HUES64 (cell line): ENCODE measurements at regions not wholly inside any gene's neighbourhood (a gene's known extent, or its start where the extent isn't known, plus 50 kb on each side); places are given as distances from the start of the nearest gene placed in this dataset.
"Not testable (repeated sequence)": the region's sequence is repeated elsewhere in the genome, so short reads cannot be mapped to it uniquely, and the experiment has no call there.

Source experiments
- H3K27ac ChIP-seq: 2 replicates; pipeline ENCODE4 v1.7.0; 2013; ENCODE audit warnings: low read depth, low read length, inconsistent platforms
- H3K27me3 ChIP-seq: 2 replicates; pipeline ENCODE4 v1.6.1; 2013; ENCODE audit warnings: mild to moderate bottlenecking, low read length; ENCODE audit not compliant: insufficient read depth
- H3K36me3 ChIP-seq: 2 replicates; pipeline ENCODE4 v1.6.1; 2013; ENCODE audit warnings: mild to moderate bottlenecking, low read length; ENCODE audit not compliant: insufficient read depth
- H3K4me1 ChIP-seq: 2 replicates; pipeline ENCODE4 v1.6.1; 2013; ENCODE audit warnings: mild to moderate bottlenecking, low read length, moderate library complexity; ENCODE audit not compliant: insufficient read depth
- H3K4me3 ChIP-seq: 2 replicates; pipeline ENCODE4 v1.5.1; 2013; ENCODE audit warnings: mild to moderate bottlenecking, low read length, moderate library complexity
- H3K9ac ChIP-seq: 2 replicates; pipeline ENCODE4 v1.6.1; 2013; ENCODE audit warnings: mild to moderate bottlenecking, low read depth, low read length
- H3K9me3 ChIP-seq: 2 replicates; pipeline ENCODE4 v1.6.1; 2013; ENCODE audit warnings: low read depth, low read length; ENCODE audit not compliant: insufficient read depth
- WGBS: fragments of 150-250, 120-280 bp; methylation state at CpG from one replicate; pipeline ENCODE4 v1.1.7; 2013; ENCODE audit warnings: missing lambda C conversion rate; 5-methylcytosine and 5-hydroxymethylcytosine counted together

DNA sequence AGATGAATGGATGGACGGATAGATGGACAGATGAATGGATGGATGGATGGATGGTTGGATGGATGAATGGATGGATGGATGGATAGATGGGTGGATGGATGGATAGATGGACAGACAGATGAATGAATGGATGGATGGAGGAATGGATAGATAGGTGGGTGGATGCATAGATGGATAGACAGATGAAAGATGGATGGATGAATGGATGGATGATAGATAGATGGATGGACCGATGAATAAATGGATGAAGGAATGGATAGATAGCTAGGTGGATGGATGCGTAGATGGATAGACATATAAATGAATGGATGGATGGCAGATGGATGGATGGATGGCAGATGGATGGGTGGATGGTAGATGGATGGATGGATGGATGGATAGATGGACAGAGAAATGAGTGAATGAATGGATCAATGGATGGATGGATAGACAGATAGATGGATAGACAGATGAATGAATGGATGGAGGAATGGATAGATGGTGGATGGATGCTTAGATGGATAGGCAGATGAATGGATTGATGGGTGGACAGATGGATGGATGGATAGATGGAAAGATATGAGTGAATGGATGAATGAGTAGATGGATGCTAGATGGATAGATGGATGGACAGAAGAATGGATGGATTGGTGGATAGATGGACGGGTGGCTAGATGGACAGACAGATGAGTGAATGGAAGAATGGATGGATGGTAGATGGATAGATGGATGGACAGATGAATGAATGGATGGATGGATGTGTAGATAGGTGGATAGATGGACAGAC lies 167.9 kb downstream of the TRIM43 start:
- Histone ChIP-seq H3K36me3 (no peaks in the 10 kb centered on the region), H3K27me3 (no peaks in the 10 kb centered on the region), H3K27ac (no peak overlapping the region), H3K4me3 (no peak overlapping the region), H3K4me1 (no peaks in the 10 kb centered on the region), H3K9ac (no peak overlapping the region), H3K9me3 (no peaks in the 10 kb centered on the region)
- 85% methylated on average over 4 of the region's 4 CpGs for WGBS

DNA sequence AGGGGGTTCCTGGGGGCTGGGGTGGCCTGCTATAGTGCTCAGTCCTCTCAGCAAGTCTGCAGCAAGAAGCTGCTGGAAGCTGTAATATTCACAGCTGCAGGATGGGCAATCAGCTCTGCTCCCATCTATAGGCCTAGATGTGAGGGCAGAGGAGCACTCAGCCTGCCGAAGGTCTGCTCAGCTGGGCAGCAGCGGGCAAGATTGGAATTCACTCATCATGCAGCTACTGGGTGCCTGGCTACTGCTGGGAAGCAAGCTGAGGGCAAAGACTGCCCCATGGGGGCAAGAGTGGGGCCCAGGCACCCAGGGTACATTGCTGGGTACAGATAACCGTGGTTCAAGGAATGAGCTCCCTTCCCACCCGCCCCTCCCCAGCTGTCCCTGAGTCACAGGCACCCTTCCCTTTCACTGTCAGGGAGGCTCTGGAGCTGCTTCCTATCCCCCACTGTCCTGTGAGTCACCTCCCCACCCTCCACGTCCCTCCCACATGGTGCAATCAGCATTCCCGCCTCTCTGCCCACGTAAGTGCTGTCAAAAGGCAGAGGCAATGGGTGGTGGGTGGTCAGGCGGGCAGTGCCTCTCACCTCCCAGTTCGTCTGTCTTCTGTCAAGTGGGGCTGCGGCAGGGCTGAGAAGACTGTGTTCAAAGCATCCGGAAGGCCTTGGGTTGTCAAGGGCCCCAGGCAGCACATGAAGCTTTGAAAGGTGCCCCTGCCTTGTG lies 169.2 kb downstream of the TRIM43 start:
- no peak overlapping the region for H3K27ac ChIP-seq
- no peak overlapping the region for H3K4me3 ChIP-seq
- H3K9ac ChIP-seq, result no peak overlapping the region
- 78% methylated on average over 11 of the region's 11 CpGs for WGBS
- H3K4me1 ChIP-seq, result no peaks in the 10 kb centered on the region
- no peaks in the 10 kb centered on the region for H3K36me3 ChIP-seq
- no peaks in the 10 kb centered on the region for H3K9me3 ChIP-seq
- H3K27me3 ChIP-seq, result no peaks in the 10 kb centered on the region

DNA sequence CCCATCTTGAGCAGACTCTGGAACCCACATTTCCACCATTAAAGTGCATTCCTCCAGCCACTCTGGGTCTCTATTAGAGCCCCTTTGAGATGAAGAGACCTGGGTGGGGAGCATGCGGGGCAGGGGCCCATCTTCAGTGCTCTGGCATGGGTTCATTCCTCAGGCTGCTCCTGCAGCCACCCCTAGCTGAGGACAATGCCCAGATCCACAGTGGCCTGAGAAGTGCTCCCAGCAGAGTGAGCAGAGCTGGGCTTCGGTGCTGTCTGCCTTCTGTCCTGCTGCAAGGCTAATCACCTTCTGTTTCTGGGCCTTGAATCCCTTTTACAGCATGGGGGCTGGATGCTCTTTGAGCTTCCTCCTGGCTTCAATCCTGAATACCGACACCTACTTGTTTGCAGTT lies 169.8 kb downstream of the TRIM43 start:
- Histone ChIP-seq H3K4me3 (no peak overlapping the region), H3K36me3 (no peaks in the 10 kb centered on the region), H3K27me3 (no peaks in the 10 kb centered on the region), H3K9me3 (no peaks in the 10 kb centered on the region), H3K27ac (no peak overlapping the region), H3K4me1 (no peaks in the 10 kb centered on the region), H3K9ac (no peak overlapping the region)
- WGBS, result 90% methylated on average over 3 of the region's 3 CpGs

DNA sequence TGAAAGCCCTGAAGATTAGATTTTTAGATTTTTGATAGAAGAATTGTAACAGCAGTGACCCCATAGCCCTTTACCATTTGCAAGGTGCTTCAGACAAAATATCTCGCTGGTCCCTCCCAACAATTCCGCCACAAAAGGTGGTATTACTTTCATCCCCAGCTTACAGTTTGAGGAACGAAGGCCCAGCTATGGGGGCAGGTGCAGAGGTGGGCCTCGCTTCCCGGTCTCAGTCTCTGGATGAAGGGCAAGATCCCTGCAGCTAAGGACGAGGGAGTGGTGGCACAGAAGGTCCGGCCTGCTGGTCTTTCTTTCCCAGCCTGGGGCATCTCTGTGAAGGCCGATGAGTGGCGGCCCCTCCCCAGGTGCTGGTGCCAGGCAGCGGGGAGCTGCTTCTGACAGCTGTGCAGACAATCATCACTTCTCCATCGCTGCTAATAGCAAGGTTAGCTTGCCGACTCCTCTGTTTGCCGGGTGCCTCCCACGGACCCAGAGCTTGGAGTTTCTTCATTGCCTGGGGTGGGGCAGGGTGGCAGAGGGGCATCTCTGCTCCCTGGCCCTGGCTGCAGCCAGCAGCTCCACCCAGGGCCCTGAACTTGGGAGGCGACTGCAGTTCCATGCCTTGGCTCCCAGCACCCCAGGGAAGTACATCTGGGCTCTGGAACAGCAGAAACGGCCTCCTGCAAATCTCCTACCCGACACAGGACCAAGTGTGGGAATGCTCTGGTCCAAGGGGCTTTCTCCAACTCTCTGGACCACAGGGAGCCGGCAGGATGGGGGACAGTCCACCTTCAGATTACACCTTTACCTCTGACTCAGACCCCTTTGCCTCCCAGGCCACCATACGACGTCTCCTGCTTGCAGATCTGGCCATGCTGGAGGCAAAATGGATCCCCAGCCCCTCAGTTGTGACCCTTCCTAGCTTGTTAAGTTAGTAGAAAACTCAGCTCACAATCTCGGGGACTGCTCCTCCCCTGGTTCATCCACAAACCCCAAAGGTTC lies 170.5 kb downstream of the TRIM43 start:
- not testable (repeated sequence) for H3K4me3 ChIP-seq, H3K27ac ChIP-seq, H3K9ac ChIP-seq, H3K27me3 ChIP-seq, H3K9me3 ChIP-seq, H3K36me3 ChIP-seq, H3K4me1 ChIP-seq
- WGBS, result 86% methylated on average over 19 of the region's 21 CpGs

DNA sequence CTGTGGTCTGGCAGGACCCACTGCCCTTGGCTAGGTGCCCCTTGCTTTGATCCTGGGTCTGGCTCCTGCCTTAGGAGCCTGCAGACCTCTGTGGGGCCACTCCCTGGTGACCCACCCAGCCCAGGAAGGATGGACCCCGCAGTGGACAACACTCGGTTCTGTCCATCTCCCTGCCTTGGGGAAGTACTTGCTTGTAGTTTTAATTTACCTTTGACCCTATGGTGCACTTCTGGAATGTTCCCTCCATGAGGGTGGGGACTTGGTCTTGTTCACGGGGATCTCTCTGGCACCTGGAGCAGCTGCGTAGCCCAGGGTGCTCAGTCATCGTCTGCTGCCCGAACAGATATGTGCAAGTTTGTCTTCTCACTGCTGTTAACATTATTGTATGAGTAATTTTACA lies 171.3 kb downstream of the TRIM43 start:
- not testable (repeated sequence) for H3K9me3 ChIP-seq, H3K4me1 ChIP-seq, H3K4me3 ChIP-seq, H3K9ac ChIP-seq, H3K36me3 ChIP-seq, H3K27ac ChIP-seq, H3K27me3 ChIP-seq
- 94% methylated on average over 4 of the region's 6 CpGs for WGBS

DNA sequence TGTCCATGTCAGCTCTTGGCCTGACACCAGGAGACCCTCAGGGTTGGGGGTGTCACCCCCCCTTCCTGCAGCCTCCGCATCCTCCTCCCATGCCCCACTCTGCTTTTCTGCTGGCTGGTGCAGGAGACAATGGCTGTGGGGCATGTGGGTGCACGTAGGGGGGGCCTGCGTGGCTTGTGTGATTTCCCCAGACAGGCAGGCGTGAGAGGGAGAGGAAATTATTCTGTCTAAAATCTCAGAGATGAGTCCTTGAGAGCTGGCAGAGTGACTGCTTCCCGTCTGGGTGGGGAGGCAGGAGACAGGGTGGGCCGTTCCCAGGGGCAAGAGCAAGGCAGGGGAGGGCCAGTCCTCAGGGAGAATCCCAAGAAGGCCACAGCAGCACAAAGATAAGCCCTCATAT lies 173.2 kb downstream of the TRIM43 start:
- H3K9me3 ChIP-seq, H3K27me3 ChIP-seq, H3K4me1 ChIP-seq, H3K4me3 ChIP-seq, H3K27ac ChIP-seq, H3K36me3 ChIP-seq, H3K9ac ChIP-seq: not testable (repeated sequence)
- WGBS, result 89% methylated on average over 5 of the region's 6 CpGs

DNA sequence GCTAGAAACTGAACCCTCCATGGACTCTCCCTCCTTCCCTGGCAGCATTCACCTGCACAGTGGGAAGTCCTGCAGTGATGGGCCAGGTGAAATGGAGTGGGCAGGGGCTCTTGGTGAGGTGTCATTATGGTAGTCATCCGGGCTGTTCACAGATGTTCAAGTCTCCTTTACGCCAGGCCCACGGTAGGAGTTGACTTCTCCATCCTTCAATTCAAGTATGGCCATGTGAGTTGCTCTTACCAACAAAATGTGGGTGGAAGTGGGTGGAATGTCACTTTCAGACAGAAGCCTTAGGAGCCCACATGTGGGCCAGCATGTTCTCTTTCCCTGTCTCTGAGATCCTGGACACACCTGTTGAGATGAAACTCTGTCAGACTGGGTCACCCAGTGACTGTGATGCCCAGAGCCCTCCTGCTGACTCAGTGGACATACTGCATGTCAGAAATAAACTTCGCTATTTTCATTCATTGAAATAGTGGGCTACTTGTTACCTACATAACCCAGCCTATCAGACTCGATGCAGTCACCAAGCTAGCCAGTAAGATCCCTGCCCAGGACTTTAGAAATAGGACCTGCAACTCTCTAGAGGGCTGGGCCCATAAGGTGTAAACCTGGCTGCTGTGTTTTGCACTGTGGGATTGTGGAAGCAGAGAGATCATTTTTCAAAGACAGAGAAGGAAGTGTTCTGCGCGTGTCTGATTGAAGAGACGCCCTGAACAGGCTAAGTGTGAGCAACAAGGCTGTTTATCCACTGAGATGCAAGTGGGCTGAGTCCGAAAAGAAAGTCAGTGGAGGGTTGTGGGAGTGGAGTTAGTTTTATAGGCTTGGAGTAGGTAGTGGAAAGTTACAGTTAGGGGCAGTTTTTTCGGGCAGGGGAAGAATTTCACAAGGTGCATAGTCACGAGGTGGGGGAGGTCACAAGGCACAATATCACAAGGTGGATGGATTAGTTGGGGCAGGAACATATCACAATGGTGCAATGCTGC lies 174.4 kb downstream of the TRIM43 start:
- H3K4me3 ChIP-seq, H3K36me3 ChIP-seq, H3K4me1 ChIP-seq, H3K27me3 ChIP-seq, H3K27ac ChIP-seq, H3K9ac ChIP-seq, H3K9me3 ChIP-seq: not testable (repeated sequence)
- 91% methylated on average over 9 of the region's 11 CpGs for WGBS

DNA sequence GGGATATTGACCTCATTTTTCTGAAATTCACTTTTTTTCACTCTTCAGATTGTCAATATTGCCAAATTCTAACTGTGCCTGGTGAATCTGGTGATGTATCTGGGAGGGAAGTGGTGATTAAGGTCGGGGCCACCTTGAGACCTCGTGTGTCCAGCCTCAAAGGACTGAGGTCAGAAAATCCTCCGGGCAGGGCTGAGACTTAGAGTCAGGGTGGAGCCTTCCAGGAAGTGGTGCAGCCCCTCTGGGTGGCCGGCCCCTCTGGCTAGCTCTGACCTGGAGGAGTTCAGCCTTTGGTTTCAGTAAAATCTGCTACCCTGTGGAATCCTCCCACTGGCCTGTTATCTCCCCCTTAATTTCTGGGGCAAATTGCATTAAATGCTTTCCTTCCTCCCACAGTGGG lies 175.7 kb downstream of the TRIM43 start:
- H3K36me3 ChIP-seq, H3K4me3 ChIP-seq, H3K9me3 ChIP-seq, H3K4me1 ChIP-seq, H3K27ac ChIP-seq, H3K27me3 ChIP-seq, H3K9ac ChIP-seq: not testable (repeated sequence)
- 79% methylated on average over 4 of the region's 4 CpGs for WGBS

DNA sequence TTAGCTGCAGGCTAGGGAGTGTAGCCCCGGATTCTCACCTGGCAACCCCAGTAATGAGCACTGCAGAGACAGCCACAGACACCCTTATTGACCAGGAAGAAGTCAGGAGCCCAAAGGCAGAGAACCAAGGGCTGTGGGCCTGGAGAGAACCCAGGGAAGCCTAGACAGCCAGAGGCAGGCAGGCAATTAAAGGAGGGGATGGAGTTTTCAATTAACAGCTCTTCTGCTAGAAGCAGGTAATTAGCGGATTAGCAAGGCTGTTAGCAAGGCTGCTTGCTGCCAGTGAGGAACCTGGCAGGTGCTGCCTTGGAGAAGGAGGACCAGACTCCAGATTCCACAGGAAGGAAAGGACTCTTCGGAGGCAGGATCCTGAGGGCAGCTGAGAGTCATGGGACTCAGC lies 176.1 kb downstream of the TRIM43 start:
- H3K9ac ChIP-seq, H3K27ac ChIP-seq: not testable (repeated sequence)
- WGBS, result 86% methylated on average over 1 of the region's 3 CpGs

DNA sequence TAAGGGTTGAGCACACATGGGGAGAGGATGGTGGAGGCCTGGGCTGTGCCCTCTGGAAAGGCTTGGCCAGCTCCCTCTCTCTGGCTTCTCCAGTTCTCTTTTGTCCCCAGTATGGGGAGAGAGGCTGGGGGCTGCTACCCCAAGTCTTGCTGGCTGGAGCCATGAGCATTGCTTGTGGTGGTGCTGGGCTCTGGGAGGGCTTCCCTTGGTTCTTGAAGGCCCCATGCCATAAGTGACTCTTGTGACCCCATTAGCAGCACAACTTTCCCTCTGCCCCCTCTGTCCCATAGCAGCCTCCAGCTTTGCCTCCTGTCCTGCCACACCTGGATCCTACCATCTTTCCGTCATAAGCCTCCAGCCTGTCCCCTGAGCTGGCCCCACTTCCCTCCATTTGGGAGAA lies 177.5 kb downstream of the TRIM43 start:
- 96% methylated on average over 1 of the region's 1 CpG for WGBS
- not testable (repeated sequence) for H3K36me3 ChIP-seq, H3K9ac ChIP-seq, H3K27ac ChIP-seq, H3K4me3 ChIP-seq, H3K27me3 ChIP-seq, H3K4me1 ChIP-seq, H3K9me3 ChIP-seq

More for the DNA sequence above, 176.1 kb downstream of the TRIM43 start:
- H3K4me3 ChIP-seq, H3K36me3 ChIP-seq, H3K4me1 ChIP-seq, H3K9me3 ChIP-seq, H3K27me3 ChIP-seq: not testable (repeated sequence)
